Urinary bladder (tissue), 3 donors: ENCODE measurements at regions not wholly inside any gene's neighbourhood (a gene's known extent, or its start where the extent isn't known, plus 50 kb on each side); places are given as distances from the start of the nearest gene placed in this dataset.

ENCODE experiments used
- DNase-seq: peaks from one replicate; pipeline ENCODE4 v3.0.0-alpha.2; 2015; ENCODE audit errors: extremely low spot score
- H3K27ac ChIP-seq: one replicate; pipeline ENCODE4 v1.5.1; 2013; ENCODE audit warnings: low read depth, mild to moderate bottlenecking, moderate library complexity
- H3K36me3 ChIP-seq: one replicate; pipeline ENCODE4 v1.6.1; 2013; ENCODE audit warnings: mild to moderate bottlenecking, moderate library complexity; ENCODE audit not compliant: insufficient read depth
- H3K4me1 ChIP-seq: one replicate; pipeline ENCODE4 v1.6.1; 2013; ENCODE audit warnings: mild to moderate bottlenecking, moderate library complexity; ENCODE audit not compliant: insufficient read depth
- H3K4me3 ChIP-seq: one replicate; pipeline ENCODE4 v1.5.1; 2013; ENCODE audit warnings: low read depth, low read length
- WGBS: extraction: QIAGEN DNeasy Blood & Tissue Kit; methylation state at CpG from one replicate; pipeline ENCODE4 v1.1.7; 2013; 5-methylcytosine and 5-hydroxymethylcytosine counted together
- donor health status: healthy with polysubstance abuse.
- donor health status: healthy.

DNA sequence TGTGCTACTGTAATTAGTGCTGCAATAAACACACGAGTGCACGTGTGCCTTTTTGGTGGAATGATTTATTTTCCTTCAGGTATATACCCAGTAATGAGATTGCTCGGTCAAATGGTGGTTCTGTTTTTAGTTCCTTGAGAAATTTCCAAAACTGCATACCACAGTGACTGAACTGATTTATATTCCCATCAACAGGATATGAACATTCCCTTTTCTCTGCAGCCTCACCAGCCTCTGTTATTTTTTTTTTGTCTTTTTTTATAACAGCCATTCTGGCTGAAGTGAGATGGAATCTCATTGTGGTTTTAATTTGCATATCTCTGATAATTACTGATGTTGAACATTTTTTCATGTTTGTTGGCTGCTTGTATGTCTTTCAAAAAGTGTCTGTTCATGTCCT lies 922.9 kb upstream of the LRRN3 start:
- no peak overlapping the region for H3K4me3 ChIP-seq
- H3K36me3 ChIP-seq: no peaks in the 10 kb centered on the region
- no peaks in the 10 kb centered on the region for H3K4me1 ChIP-seq
- H3K27ac ChIP-seq: no peak overlapping the region
- no peak for DNase-seq
- 80% methylated on average over 3 of the region's 3 CpGs for WGBS

- no peak overlapping the region for H3K4me3 ChIP-seq
- no peak for DNase-seq
- no peaks in the 10 kb centered on the region for H3K4me1 ChIP-seq
- WGBS: 65% methylated on average over 2 of the region's 2 CpGs
- no peaks in the 10 kb centered on the region for H3K36me3 ChIP-seq
- H3K27ac ChIP-seq: no peak overlapping the region
Measured at GRCh38 chr7:110170841-110171240, 920.1 kb upstream of the LRRN3 start.

DNA sequence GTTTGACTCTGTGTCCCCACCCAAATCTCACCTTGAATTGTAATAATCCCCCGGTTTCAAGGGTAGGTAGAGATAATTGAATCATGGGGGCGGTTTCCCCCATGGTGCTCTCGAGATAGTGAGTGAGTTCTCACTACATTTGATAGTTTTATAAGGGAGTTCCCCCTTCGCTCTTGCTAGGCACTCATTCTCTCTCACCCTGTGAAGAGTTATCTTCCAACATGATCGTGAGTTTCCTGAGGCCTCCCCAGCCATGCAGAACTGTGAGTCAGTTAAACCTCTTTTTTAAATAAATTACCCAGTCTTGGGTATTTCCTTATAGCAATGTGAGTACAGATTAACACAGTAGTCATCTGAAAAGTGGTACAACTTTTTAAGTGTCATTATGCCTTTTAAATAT lies 913.5 kb upstream of the LRRN3 start:
- no peaks in the 10 kb centered on the region for H3K4me1 ChIP-seq

GRCh38 chr7:110179037-110179436 lies 911.9 kb upstream of the LRRN3 start:
- no peak for DNase-seq
- Histone ChIP-seq H3K36me3 (no peaks in the 10 kb centered on the region), H3K4me3 (no peak overlapping the region), H3K27ac (no peak overlapping the region), H3K4me1 (no peaks in the 10 kb centered on the region)
- 7% methylated on average over 2 of the region's 2 CpGs for WGBS

More for the DNA sequence above, 913.5 kb upstream of the LRRN3 start:
- Histone ChIP-seq H3K36me3 (no peaks in the 10 kb centered on the region), H3K27ac (no peak overlapping the region), H3K4me3 (no peak overlapping the region)
- DNase-seq: no peak
- WGBS: 94% methylated on average over 5 of the region's 5 CpGs

DNA sequence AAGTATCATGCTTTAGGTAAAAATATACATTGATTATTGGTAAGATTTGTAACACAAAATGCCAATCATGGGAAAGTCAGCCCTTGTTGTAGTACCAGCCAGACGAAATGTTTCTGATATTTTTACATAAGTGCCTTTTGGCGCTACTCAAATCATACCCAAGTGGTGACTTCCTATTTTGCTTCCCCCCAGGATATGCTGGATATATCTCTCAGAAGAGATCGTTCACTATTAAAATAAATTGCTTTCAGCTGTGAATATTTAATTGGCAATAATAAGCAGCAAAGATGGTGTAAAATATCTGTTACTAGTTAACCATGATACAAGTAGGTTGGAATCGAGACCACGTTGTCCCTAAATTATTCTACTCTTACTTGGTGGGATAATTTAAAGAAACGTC lies 909.2 kb upstream of the LRRN3 start:
- DNase-seq: no peak
- WGBS: 83% methylated on average over 6 of the region's 6 CpGs
- Histone ChIP-seq H3K4me1 (no peaks in the 10 kb centered on the region), H3K4me3 (no peak overlapping the region), H3K27ac (no peak overlapping the region), H3K36me3 (no peaks in the 10 kb centered on the region)

GRCh38 chr7:110186334-110186733 lies 904.6 kb upstream of the LRRN3 start:
- DNase-seq: no peak

DNA sequence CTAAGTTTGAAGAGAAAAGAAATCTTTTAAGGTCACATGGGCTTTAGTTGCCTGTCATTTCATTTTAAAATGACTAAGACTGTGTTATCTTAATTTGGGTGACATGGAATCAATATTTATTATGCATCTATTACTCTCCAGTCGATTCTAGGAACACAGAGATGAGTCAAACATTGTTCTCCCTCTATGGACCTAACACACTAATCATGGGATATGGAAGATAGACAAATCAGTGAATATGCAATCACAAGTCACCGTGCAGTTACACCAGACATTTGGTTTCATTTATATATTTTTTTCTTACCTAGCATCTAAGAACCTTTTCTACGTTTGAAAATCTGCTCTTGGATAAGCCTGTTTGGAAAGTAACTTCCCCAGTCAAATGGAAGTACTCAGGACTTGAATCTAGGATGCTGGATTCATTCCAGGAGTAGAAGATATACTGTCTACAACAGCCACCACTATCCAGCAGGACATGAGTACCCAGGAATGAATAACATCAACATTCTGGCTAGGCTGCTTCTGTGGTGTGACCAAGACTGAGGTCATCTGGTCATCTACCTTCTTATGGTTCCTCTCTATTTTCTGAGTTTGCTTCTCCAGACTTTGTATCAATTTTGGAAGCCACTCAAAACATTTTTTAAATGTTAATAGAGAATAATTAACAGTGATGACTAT lies 902.9 kb upstream of the LRRN3 start:
- Histone ChIP-seq H3K36me3 (no peaks in the 10 kb centered on the region), H3K4me3 (no peak overlapping the region), H3K4me1 (no peaks in the 10 kb centered on the region), H3K27ac (no peak overlapping the region)
- DNase-seq: no peak
- 80% methylated on average over 3 of the region's 3 CpGs for WGBS

More at GRCh38 chr7:110186334-110186733, 904.6 kb upstream of the LRRN3 start:
- WGBS: 91% methylated on average over 2 of the region's 2 CpGs
- H3K27ac ChIP-seq: no peak overlapping the region
- H3K36me3 ChIP-seq: no peaks in the 10 kb centered on the region
- H3K4me3 ChIP-seq: no peak overlapping the region
- no peaks in the 10 kb centered on the region for H3K4me1 ChIP-seq

GRCh38 chr7:110204527-110204926 lies 886.4 kb upstream of the LRRN3 start:
- Histone ChIP-seq H3K27ac (no peak overlapping the region), H3K36me3 (no peaks in the 10 kb centered on the region), H3K4me3 (no peak overlapping the region), H3K4me1 (no peaks in the 10 kb centered on the region)
- WGBS: 89% methylated on average over 4 of the region's 4 CpGs
- no peak for DNase-seq

DNA sequence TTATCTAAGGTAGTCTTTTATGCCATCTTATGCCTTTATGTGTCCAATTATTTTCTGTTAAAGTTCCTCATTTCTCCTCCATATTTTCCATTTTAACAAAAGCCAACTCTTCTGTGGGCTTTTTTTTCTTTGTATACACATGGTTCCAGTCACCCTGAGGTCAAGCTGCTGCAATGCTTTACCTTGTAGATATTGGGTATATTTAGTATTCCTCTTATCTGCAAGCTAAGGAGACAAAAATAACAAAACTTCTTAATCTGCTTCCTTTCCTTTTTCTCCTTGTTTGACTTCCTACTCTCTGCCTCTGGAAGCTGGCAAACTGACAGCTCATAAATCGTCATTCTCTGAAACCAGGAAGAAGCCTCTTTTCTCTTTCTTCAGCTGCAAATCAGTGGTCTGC lies 885.0 kb upstream of the LRRN3 start:
- Histone ChIP-seq H3K4me3 (no peak overlapping the region), H3K36me3 (no peaks in the 10 kb centered on the region), H3K4me1 (no peaks in the 10 kb centered on the region), H3K27ac (no peak overlapping the region)
- WGBS: 16% methylated on average over 1 of the region's 1 CpG
- DNase-seq: no peak

- Histone ChIP-seq H3K4me3 (no peak overlapping the region), H3K27ac (no peak overlapping the region), H3K4me1 (no peaks in the 10 kb centered on the region), H3K36me3 (no peaks in the 10 kb centered on the region)
- no peak for DNase-seq
- WGBS: 32% methylated on average over 1 of the region's 1 CpG
Measured at GRCh38 chr7:110209884-110210283, 881.0 kb upstream of the LRRN3 start.

GRCh38 chr7:110210941-110211608 lies 879.9 kb upstream of the LRRN3 start:
- DNase-seq: no peak
- no peak overlapping the region for H3K27ac ChIP-seq
- 98% methylated on average over 1 of the region's 1 CpG for WGBS
- no peak overlapping the region for H3K4me3 ChIP-seq
- H3K36me3 ChIP-seq: no peaks in the 10 kb centered on the region
- no peaks in the 10 kb centered on the region for H3K4me1 ChIP-seq

DNA sequence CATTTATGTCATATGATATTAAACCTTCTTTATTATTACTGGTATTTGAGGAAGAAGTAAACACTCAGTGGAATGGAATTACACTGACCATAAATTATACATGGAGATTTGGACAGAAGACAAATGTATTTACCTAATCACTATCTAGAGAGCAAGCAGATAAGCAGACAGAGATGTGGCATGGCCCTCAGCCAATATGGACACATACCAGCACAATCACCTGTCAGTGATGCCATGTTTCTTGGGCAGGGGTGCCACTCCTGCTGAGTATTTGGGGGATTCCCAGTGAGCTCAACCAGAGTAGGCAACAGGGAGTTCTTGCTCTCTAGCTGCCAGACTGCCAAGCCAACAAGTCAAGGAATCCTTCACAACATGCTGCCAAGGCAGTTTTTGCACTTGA lies 866.3 kb upstream of the LRRN3 start:
- Histone ChIP-seq H3K36me3 (no peaks in the 10 kb centered on the region), H3K4me3 (no peak overlapping the region), H3K27ac (no peak overlapping the region), H3K4me1 (peaks cover 1% of the 10 kb centered on the region)
- no peak for DNase-seq

- Histone ChIP-seq H3K4me3 (no peak overlapping the region), H3K36me3 (no peaks in the 10 kb centered on the region), H3K4me1 (no peaks in the 10 kb centered on the region), H3K27ac (no peak overlapping the region)
- DNase-seq: no peak
- WGBS: 58% methylated on average over 1 of the region's 1 CpG
Measured at GRCh38 chr7:110246118-110246517, 844.8 kb upstream of the LRRN3 start.

DNA sequence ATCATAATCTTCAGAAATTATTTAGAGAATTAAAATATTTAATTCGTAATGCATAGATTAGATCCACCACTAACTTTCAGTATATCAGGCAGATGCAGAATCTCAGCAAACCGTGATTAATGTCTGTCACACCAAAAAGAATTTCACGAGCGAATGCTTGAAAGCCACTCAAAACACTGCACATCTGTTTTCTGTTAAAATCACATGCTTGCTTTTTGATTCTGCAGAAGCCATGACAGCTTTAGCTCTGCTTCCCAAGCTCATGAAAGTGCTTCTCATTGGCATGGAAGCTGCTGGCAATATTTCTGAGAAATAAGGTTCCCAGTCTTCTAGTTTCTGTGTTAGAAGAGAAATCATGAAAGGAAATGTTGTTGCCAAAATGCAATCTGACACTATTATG lies 837.8 kb upstream of the LRRN3 start:
- Histone ChIP-seq H3K36me3 (no peaks in the 10 kb centered on the region), H3K4me1 (no peaks in the 10 kb centered on the region), H3K27ac (no peak overlapping the region), H3K4me3 (no peak overlapping the region)
- DNase-seq: no peak
- 29% methylated on average over 4 of the region's 4 CpGs for WGBS
